GM20431 (cell line): ENCODE measurements at regions not wholly inside any gene's neighbourhood (a gene's known extent, or its start where the extent isn't known, plus 50 kb on each side); places are given as distances from the start of the nearest gene placed in this dataset.
"Not testable (repeated sequence)": the region's sequence is repeated elsewhere in the genome, so short reads cannot be mapped to it uniquely, and the experiment has no call there.

Experiments
- in situ Hi-C: fragments of 300-500 bp; cut with MseI, MboI; formaldehyde crosslinking; loops from one replicate; pipeline ENCODE4 v1.15.0; 2020; ENCODE audit warnings: low sequenced_read_pairs; ENCODE audit not compliant: unreplicated experiment

DNA sequence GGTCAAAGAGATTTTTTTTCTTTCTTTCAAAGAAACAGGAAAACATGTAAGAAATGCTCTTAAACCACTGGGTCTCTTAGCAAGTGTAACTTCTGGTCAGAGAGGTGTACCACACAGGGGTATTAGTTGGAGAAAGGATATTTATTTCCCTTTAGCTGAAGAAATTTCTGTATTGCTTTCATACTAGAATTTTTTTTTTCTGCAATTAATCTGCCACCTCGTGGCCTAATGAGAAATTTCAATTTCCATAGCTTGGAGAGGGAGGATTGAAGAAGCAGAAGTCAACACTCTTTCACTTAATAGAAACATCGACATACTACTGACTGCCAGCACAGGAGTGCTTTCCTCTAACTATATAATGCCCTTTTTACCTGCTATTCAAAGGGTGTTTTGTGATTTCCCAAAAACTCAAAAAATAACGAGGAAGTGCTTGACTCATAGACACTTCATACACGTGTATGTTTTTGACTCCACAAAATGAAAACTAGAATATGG is 177.6 kb upstream of the NAMPT start:
- in situ Hi-C loops: loop anchor here (10.0 kb wide), 1 partner anchor 288 kb away; no protein-coding TSS in a partner anchor

DNA sequence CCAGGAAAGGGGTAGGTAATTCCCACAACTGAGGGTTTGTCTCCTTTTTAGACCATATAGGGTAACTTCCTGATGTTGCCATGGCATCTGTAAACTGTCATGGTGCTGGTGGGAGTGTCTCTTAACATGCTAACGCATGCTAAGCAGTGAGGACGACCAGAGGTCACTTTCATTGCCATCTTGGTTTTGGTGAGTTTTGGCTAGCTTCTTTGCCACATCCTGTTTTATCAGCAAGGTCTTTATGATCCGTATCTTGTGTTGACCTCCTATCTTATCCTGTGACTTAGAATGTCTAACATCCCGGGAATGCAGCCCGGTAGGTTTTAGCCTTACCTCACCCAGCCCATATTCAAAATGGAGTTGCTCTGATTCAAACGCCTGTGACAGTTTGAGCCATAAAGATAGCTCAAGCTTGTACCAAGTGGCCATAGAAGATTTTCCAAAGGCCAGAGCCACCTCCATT is 176.0 kb upstream of the NAMPT start:
- in situ Hi-C loops: loop anchor here (10.0 kb wide), 1 partner anchor 286 kb away; no protein-coding TSS in a partner anchor

DNA sequence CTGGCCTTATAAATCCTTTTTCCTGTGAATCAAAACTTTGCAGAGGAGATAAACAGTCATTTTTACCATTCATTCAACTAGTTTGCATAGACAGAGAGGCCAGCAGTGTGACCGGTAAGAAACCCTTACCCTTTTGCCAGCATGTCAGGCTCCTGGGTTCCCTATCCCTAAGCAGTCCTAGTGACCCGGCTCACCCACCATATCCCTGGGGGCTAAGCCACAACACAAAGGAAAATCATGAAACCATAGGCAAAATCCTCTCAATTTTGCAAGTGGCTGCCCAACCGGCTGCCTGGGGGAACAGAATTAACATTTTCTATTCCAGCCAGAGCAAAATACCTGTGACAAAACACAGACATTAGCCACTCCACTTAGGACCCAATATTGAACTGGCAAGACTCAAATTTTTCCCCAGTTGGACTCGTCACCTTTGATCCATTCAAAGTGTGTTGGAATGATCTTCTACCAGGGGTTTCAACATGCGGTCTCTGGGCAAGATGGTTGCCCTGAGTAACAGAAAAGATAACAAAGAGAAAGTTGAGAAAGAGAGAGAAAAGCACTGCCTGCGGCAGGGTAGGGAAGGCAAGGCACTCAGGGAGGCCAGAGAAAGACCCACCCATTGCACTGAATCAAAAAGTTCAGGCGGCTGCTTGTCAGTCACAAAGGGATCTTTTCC is 174.8 kb upstream of the NAMPT start:
- in situ Hi-C loops: loop anchor here (10.0 kb wide), 1 partner anchor 285 kb away; no protein-coding TSS in a partner anchor

DNA sequence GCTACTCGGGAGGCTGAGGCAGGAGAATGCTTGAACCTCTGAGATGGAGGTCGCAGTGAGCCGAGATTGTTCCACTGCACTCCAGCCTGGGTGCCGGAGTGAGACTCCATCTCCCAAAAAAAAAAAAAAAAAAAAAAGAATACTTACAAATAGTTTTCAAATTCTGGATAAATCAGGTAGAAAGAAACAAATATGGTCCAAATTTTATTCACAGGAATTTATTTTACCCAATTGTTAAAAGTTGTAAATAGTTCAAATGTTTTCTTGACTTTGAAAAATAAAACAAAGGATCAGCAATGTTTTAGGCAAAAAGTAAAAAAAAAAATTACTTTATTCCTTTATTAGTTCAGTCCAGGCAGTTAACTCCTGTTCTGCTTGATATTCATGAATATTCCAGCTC is 172.9 kb upstream of the NAMPT start:
- in situ Hi-C loops: no loop called here

DNA sequence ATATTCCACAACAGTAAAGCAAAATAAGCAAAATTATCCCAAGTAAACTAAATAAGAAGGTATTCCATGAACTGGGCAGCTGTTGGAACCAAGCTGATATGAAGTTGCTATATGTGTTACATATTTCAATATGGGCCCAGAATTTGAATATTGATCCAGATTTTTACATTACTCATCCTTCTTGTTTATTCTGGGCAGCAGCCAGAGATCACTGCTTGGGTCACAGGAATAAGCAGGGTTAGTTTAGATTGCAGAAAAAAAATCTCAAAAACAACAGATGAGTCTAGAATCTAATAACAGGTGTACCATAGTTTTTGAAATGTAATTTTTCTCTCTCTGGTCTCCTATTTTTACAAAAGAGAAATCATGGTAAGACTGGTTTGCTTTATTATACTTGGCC is 171.5 kb upstream of the NAMPT start:
- in situ Hi-C loops: no loop called here

DNA sequence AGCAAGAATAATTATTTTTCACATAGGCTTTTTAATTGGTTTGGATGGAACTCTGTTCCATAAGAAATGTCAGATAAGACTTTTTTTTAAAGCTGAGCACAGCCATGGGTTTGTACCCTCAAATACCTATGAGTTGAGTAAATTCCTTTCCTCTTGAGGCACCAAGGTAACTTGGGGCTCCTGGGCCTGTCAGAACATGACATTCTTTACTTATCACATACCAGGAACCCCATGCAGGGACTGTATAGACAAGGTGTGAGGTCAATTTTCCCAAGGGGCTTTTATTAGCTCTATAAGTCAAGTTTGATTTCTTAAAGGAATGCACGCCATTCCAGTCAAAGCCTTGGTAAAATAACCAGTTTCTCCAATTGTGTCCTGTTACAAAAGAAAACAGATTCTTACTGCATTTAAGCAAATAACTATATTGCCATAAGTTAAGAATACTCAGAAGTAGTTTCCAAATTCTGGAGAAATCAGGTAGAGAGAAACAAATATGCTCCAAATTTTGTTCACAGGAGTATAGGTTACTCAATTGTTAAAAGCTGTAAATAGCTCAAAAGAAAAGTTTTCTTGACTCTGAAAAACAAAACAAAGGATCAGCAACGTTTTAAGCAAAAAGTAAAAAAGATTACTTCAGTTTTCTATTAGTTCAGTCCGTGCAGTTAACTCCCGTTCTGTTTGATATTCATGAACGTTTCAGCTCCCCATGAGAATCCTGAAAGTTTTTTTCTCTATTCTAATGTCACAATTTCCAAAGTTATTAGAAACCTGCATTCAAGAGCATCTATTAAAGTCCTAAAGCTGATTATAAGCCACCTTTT is 167.5 kb upstream of the NAMPT start:
- in situ Hi-C loops: no loop called here

DNA sequence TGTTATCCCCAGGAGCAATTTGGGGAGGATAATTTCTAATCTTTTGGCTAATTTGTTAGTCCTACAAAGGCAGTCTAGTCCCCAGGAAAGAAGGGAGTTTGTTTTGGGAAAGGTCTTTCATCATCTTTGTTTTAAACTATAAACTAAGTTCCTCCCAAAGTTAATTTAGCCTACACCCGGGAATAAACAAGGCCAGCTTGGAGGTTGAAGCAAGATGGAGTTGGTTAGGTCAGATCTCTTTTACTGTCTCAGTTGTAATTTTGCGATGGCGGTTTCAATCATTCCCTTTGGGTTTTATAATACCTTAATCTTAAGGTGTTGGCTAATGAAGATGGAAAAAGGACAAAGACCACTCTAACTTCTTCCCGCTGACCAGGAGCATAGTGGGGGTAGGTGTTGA is 166.4 kb upstream of the NAMPT start:
- in situ Hi-C loops: no loop called here

DNA sequence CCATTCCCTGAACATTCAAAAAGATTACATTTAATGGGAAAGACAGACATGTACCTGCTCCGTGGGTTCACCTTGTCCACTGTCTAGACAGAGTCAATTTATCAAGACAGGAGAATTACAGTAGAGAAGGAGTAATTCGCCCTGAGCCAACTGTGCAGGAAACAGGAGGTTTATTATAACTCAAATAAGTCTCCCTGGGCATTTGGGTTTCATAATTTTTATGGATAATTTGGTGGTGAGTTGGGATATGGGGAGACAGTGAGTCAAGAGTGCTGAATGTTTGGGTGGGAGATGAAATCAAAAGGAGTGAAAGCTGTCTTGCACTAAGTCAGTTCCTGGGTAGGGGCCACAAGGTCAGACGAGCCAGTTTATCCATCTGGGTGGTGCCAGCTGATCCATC is 165.9 kb upstream of the NAMPT start:
- in situ Hi-C loops: no loop called here

DNA sequence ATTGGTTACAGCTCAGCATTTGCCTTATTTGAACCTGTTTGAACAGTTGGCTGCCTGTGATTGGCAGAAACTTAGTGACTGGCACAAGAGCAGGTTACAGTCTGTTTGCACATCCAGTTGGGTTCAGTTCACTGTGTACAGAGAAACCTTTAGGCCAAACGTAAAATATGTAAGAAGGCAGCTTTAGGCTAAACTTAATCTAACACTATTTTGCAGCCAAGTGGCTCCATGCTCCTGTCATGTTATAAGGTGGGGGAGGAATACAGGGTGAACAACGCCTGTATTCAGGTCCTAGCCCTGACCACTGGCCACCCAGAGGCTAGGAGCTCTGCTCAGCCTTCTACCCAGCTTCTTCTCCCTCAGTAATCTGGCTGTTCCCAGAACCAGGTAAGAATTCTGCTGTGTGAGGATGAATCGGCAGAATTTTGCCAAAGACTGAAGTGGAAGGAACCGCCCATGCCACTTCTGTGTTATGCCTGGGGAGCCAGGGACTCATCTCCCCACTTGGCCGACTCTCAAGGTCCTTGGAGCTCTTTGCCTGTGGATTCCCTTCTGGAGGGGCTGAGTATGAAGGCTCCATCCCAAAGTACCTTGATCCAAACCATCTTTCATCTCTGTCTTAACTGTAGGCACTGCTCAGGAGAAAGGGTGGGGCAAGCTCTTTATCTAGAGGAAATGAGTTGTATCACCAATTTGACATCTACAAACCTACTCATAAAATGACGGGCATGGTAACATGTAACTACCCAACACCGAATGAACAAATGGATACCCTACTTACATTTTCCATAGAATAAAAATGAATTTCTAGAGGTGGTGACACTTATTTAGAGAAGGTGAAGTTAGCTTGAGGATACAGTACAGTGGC is 164.4 kb upstream of the NAMPT start:
- in situ Hi-C loops: no loop called here

DNA sequence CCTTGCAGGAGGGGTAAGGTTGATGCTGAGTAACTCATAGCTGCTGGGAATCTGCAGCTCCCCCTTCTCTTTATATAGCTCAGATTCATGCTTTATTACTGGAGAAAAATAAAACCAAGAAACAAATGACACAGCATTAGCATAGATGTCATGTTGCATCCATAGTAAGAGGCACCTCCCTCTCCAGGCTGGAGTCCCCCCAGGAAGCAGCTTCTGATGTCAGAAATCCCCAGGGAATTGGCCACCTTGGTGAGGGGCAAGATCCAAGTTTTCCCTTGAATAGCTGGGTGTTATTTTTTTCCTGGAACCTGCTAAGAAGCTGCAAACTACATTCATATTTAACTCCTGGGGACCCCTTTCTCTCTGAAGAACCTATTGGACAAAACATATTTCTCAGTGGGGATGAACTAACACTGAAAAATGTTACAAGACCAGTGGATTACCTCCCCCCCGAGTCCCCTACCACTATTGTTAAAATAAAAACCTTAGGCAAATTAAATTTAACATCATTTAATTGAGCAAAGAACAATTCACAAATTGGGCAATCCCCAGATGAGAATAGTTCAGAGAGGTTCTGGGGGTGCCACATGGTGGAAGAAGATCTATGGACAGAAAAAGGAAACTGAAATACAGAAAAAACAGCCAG is 163.7 kb upstream of the NAMPT start:
- in situ Hi-C loops: no loop called here

DNA sequence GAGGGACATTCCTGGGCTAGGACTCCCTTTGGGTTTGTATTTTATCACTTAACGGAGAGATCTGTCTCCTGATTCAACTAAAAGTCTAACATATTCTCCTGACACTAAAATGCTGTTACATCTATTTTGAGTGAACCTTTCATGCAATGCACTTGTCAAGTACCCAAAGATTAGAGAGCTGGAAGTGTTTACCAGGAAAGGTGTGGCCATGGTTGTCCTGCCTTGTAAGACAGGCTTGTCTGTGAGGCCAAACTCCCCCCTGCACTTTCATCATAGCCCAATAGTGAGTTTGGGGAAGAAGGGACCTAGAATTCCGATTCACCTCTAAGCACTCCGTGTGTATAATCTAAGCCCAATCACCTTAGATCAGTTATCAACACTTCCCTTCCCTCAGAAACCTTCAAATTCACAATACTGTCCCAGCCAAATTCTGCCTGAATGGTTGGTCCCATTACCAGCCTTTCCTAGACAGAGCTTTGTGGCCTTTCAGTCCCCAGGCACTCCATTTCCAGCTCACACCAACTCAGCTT is 162.6 kb upstream of the NAMPT start:
- in situ Hi-C loops: no loop called here

DNA sequence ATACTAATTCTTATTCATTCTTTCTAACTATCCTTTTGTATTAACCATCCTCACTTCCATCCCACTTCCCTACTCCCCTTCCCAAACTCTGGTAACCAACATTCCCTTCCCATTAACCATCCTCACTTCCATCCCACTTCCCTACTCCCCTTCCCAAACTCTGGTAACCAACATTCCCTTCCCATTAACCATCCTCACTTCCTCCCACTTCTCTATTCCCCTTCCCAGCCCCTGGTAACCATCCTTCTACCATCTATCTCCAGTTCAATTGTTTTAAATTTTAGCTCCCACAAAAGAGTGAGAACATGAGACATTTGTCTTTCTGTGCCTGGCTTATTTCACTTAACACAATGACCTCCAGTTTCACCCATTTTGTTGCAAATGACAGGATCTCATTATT is 160.6 kb upstream of the NAMPT start:
- in situ Hi-C loops: not testable (repeated sequence)

DNA sequence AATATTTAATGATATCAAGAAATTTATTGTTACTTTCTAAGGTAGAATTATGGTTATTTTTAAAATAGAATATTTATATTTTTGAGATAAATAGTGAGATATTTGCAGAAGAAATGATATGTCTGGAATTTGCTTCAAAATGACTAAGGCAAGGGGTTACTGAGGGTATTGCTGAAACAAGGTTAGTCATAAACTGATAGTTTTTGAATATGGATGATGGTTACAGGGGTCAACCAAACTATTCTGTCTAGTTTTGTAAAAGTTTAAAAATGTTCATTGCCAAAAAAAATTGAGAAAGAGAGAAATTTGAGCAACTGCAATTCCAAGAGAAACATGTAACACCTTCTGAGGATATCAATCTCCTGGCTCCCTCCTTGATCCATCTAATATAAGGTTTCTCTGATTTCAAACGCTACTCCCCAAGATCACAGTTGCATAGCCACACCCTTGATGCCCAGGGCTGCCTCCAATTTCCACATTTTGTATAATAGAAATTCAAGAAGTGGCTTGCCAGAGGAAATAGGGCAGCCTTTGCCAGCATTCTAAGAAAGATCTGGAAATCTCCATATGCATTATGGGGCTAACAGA is 159.4 kb upstream of the NAMPT start:
- in situ Hi-C loops: no loop called here

DNA sequence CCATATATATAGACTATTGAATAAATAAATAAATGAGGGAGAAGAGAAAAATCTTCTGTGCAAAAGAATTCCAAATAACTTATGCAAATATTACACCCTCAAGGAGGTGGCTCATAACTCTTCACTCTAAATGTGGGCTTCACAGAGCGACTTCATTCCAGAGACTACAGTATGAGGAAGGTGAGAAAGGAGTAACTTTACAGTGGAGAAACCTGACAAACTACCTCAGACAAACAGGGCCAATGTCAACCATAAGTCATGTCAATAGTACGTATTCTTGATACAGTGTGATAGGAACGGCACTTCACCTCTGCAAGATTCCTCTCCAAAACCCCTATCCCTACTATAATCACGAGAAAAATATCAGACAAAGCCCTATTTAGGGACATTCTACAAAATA is 158.4 kb upstream of the NAMPT start:
- in situ Hi-C loops: no loop called here

DNA sequence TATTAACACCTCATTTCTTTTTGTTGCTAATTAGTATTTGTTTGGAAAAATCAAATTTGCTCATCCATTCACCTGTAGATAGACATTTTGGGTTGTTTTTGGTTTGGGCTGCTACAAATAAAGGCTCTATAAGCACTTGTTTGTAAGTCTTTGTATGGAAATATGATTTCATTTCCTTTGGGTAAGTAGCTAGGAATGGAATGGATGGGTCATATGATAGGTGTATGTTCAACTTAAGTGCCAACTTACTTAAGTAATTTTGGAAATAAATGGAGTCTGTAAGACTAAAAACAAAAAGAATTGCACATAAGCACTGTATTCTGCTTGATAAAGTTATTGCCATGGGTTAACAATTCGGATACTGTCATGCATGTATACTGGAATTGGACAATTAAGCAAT is 157.7 kb upstream of the NAMPT start:
- in situ Hi-C loops: no loop called here

DNA sequence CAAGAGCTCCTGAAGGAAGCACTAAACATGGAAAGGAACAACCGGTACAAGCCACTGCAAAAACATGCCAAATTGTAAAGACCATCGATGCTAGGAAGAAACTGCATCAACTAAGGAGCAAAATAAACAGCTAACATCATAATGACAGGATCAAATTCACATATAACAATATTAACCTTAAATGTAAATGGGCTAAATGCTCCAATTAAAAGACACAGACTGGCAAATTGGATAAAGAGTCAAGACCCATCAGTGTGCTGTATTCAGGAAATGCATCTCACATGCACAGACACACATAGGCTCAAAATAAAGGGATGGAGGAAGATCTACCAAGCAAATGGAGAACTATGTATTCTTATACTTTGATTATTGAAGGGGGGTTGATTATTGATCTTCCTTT is 156.6 kb upstream of the NAMPT start:
- in situ Hi-C loops: not testable (repeated sequence)

DNA sequence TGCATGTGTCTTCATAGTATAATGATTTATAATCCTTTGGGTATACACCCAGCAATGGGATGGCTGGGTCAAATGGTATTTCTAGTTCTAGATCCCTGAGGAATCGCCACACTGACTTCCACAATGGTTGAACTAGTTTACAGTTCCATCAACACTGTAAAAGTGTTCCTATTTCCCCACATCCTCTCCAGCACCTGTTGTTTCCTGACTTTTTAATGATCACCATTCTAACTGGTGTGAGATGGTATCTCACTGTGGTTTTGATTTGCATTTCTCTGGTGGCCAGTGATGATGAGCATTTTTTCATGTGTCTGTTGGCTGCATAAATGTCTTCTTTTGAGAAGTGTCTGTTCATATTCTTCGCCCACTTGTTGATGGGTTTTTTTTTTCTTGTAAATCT is 152.2 kb upstream of the NAMPT start:
- in situ Hi-C loops: not testable (repeated sequence)

DNA sequence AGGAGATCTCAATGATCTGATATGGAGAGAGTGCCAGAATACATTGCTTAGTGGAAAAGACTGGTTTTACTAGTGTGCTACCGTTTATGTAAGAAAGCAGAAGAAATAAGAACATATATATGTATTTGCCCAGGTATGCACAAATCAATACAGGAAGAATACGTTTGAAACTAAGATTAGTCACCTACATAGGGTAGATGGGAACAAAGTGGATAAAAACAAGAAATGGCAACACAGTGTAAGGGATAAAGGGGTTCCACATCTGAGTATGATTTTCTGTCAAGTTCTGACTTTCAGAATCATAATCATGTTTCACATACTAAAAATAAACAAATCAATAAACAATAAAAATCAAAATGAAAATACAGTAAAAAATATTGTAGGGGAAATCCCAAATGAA is 148.6 kb upstream of the NAMPT start:
- in situ Hi-C loops: no loop called here
